AG04449 (cell line): ENCODE measurements at regions not wholly inside any gene's neighbourhood (a gene's known extent, or its start where the extent isn't known, plus 50 kb on each side); places are given as distances from the start of the nearest gene placed in this dataset.

Experiments
- CTCF ChIA-PET: fragments of 350-600 bp; formaldehyde crosslinking; extraction: SDS; loops from one replicate; lab custom pipeline; 2021; ENCODE audit warnings: antibody characterized with exemption; lab: Yijun Ruan, JAX
- POLR2A ChIA-PET: fragments of 400-600, 350-600 bp; formaldehyde crosslinking; extraction: SDS; loops from one replicate; lab custom pipeline; 2020; ENCODE audit warnings: antibody characterized with exemption, inconsistent platforms; lab: Yijun Ruan, JAX
- DNase-seq: peaks from one replicate; pipeline ENCODE4 v3.0.0-alpha.2; 2010; ENCODE audit warnings: low read depth, low spot score
- H3K4me3 ChIP-seq: 2 replicates; pipeline ENCODE4 v1.5.1; 2011; ENCODE audit warnings: low read depth, mild to moderate bottlenecking, control low read depth, low read length
- TF ChIP-seq, protein P1 (sequence below): IDR thresholded peaks from one replicate; pipeline ENCODE4 v1.5.1; 2011; ENCODE audit warnings: mild to moderate bottlenecking, moderate library complexity, low read length, control low read depth, inconsistent platforms; ENCODE audit not compliant: insufficient read depth; ENCODE audit errors: missing control alignments

GRCh38 chr3:68631850-68632545, 300.3 kb downstream of the TAFA4 start:
- CTCF ChIA-PET: no interaction called here
- no peak overlapping the region for H3K4me3 ChIP-seq
- TF ChIP-seq, protein P1, sequence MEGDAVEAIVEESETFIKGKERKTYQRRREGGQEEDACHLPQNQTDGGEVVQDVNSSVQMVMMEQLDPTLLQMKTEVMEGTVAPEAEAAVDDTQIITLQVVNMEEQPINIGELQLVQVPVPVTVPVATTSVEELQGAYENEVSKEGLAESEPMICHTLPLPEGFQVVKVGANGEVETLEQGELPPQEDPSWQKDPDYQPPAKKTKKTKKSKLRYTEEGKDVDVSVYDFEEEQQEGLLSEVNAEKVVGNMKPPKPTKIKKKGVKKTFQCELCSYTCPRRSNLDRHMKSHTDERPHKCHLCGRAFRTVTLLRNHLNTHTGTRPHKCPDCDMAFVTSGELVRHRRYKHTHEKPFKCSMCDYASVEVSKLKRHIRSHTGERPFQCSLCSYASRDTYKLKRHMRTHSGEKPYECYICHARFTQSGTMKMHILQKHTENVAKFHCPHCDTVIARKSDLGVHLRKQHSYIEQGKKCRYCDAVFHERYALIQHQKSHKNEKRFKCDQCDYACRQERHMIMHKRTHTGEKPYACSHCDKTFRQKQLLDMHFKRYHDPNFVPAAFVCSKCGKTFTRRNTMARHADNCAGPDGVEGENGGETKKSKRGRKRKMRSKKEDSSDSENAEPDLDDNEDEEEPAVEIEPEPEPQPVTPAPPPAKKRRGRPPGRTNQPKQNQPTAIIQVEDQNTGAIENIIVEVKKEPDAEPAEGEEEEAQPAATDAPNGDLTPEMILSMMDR: no peak
- DNase-seq: no peak
- POLR2A ChIA-PET: no interaction called here

DNA sequence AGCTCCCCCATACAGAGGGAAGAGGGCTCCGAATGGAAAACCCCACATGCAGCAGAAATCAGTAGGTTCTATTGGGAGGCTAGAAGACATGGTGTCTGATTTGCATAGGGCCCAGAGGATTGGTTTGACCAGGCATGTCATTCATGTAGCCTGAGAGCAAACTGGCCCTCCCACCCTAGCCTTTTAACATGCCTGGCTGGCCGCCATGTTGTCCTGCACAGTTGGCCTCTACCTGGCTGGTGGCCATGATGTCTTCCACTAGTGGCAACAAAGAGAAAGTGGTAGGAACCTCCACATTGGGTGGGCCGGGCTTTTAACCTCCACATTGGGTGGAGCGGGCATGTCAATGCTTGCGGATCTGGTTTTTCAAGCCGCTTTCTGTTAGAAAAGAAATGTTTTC, 312.1 kb downstream of the TAFA4 start:
- CTCF ChIA-PET: no interaction called here
- no peak overlapping the region for H3K4me3 ChIP-seq
- no peak for DNase-seq
- TF ChIP-seq, protein P1: no peak
- POLR2A ChIA-PET: no interaction called here

- TF ChIP-seq, protein P1: no peak
- DNase-seq: no peak
- no peak overlapping the region for H3K4me3 ChIP-seq
- ChIA-PET CTCF (no interaction called here), POLR2A (no interaction called here)
These were observed 318.3 kb downstream of the TAFA4 start for GRCh38 chr3:68614087-68614486.

- TF ChIP-seq, protein P1: no peak
- CTCF ChIA-PET: no interaction called here
- POLR2A ChIA-PET: no interaction called here
- DNase-seq: no peak
- no peak overlapping the region for H3K4me3 ChIP-seq
These were observed 361.0 kb downstream of the TAFA4 start for GRCh38 chr3:68571321-68571720.

DNA sequence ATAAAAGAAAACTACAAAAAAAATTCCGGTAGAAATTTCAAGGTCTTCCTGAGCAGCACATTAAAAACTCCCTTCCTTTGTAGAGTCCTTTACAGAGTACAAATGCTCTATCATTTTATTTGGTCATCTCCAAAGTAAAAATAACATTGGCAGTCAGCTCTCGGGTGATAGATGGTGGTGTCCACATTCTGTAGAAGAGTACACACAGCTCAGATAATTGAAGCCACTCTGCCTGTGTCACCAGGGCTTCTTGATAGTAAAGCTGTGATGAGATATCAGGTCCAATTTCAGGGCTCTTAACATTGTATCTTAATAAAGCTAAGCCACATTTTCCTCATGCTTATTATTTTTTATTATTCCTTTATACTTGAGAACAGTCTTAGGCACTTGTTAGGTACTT, 371.6 kb downstream of the TAFA4 start:
- TF ChIP-seq, protein P1: no peak
- ChIA-PET CTCF (no interaction called here), POLR2A (no interaction called here)
- no peak for DNase-seq
- H3K4me3 ChIP-seq: no peak overlapping the region

DNA sequence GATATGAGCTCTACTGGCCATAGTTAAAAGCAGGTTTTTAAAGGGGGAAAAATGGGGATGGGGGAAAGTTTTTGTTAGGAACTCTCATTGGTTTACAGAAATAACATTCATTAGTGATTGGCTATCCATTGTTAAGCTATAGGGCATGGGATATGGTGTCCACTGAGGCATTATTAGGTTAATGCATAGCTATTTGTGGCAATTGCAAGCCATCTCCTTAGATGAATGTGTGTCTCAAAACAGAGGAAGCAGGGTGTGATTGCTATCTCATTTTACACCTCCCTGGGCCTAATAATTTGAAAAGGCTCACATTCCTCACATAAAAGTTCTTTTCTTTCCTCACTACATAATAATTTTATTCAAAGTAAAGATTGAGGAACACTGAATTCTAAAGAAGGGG, 396.6 kb downstream of the TAFA4 start:
- no peak for DNase-seq
- POLR2A ChIA-PET: no interaction called here
- CTCF ChIA-PET: no interaction called here
- no peak overlapping the region for H3K4me3 ChIP-seq
- TF ChIP-seq, protein P1: no peak
